ENCODE measurements at regions not wholly inside any gene's neighbourhood (a gene's known extent, or its start where the extent isn't known, plus 50 kb on each side); places are given as distances from the start of the nearest gene placed in this dataset.

DNA sequence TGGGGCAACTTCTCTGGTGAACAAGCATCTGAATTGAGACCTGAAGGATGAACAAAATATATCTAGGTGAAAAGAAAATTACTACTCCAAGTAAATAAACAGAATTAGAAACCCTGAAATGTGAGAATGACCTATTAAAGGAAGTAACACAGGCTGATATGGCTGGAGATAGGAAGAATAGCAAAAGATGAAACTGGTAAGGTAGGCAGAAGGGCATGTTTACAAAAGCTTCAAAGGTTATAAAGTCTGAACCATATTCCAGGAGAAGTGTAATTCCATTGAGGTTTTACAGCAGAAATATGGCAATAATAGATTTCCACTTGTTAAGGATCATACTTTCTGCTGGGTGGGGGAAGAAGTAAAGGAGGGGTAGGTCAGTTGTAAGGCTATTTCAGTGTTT, 452.0 kb downstream of the GBA3 start:
- H3K27me3 ChIP-seq (ENCODE audit: control insufficient read depth, insufficient read depth, low read length, poor library complexity, severe bottlenecking), result no peaks in the 10 kb centered on the region
- no peaks in the 10 kb centered on the region for H3K9me3 ChIP-seq (ENCODE audit: control insufficient read depth, low read length)
- H3K4me3 ChIP-seq (ENCODE audit: insufficient read depth, low read depth, low read length), result no peak overlapping the region
- H3K36me3 ChIP-seq (ENCODE audit: control insufficient read depth, insufficient read depth, low read length), result no peaks in the 10 kb centered on the region
- no peak overlapping the region for H3K27ac ChIP-seq (ENCODE audit: insufficient read depth, low read depth, low read length, poor library complexity, severe bottlenecking)
- H3K4me1 ChIP-seq (ENCODE audit: control insufficient read depth, insufficient read depth, low read length), result no peaks in the 10 kb centered on the region

GRCh38 chr4:23135792-23136645, 443.3 kb downstream of the GBA3 start:
- Histone ChIP-seq H3K27me3 (ENCODE audit: control insufficient read depth, insufficient read depth, low read length, poor library complexity, severe bottlenecking) (no peaks in the 10 kb centered on the region), H3K9me3 (ENCODE audit: control insufficient read depth, low read length) (no peaks in the 10 kb centered on the region), H3K4me3 (ENCODE audit: insufficient read depth, low read depth, low read length) (no peak overlapping the region), H3K27ac (ENCODE audit: insufficient read depth, low read depth, low read length, poor library complexity, severe bottlenecking) (no peak overlapping the region), H3K36me3 (ENCODE audit: control insufficient read depth, insufficient read depth, low read length) (no peaks in the 10 kb centered on the region), H3K4me1 (ENCODE audit: control insufficient read depth, insufficient read depth, low read length) (no peaks in the 10 kb centered on the region)
- 90% methylated on average over 1 of the region's 1 CpG; no CpG with 5 or more reads in 1 of the 2 experiments for WGBS, 2 experiments

- no peak overlapping the region for H3K27ac ChIP-seq (ENCODE audit: insufficient read depth, low read depth, low read length, poor library complexity, severe bottlenecking)
- no peaks in the 10 kb centered on the region for H3K4me1 ChIP-seq (ENCODE audit: control insufficient read depth, insufficient read depth, low read length)
- H3K27me3 ChIP-seq (ENCODE audit: control insufficient read depth, insufficient read depth, low read length, poor library complexity, severe bottlenecking), result no peaks in the 10 kb centered on the region
- 86 to 88% methylated on average over 1 to 2 of the region's 2 CpGs for WGBS, 2 experiments
- H3K9me3 ChIP-seq (ENCODE audit: control insufficient read depth, low read length), result no peaks in the 10 kb centered on the region
- H3K36me3 ChIP-seq (ENCODE audit: control insufficient read depth, insufficient read depth, low read length), result no peaks in the 10 kb centered on the region
- H3K4me3 ChIP-seq (ENCODE audit: insufficient read depth, low read depth, low read length), result no peak overlapping the region
Observed at GRCh38 chr4:23134331-23134730, 441.6 kb downstream of the GBA3 start.

DNA sequence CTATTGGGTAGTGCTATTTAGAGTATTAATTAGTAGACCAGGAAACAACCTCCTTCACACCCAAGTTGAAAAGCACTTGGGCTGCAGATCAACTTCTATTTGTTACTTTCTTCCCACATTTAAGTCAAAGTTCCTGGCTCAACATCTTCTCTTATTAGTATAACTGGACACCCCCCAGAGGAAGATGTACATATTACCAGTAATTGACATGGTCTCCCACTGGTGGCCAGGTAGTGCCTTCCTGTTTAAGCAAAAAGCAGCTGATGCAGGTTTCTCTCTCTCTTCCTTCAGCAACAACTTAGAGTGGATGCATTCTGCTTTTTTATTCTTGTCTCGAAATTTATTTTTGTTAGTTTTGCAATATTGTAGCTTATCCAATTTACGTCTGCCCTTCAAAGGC, 438.1 kb downstream of the GBA3 start:
- no peaks in the 10 kb centered on the region for H3K4me1 ChIP-seq (ENCODE audit: control insufficient read depth, insufficient read depth, low read length)
- no peak overlapping the region for H3K27ac ChIP-seq (ENCODE audit: insufficient read depth, low read depth, low read length, poor library complexity, severe bottlenecking)
- H3K4me3 ChIP-seq (ENCODE audit: insufficient read depth, low read depth, low read length), result no peak overlapping the region
- no peaks in the 10 kb centered on the region for H3K27me3 ChIP-seq (ENCODE audit: control insufficient read depth, insufficient read depth, low read length, poor library complexity, severe bottlenecking)
- WGBS, 2 experiments, result 96% methylated on average over 2 of the region's 2 CpGs; no CpG with 5 or more reads in 1 of the 2 experiments
- H3K9me3 ChIP-seq (ENCODE audit: control insufficient read depth, low read length), result no peaks in the 10 kb centered on the region
- no peaks in the 10 kb centered on the region for H3K36me3 ChIP-seq (ENCODE audit: control insufficient read depth, insufficient read depth, low read length)

GRCh38 chr4:23125118-23125517, 432.4 kb downstream of the GBA3 start:
- Histone ChIP-seq H3K27me3 (ENCODE audit: control insufficient read depth, insufficient read depth, low read length, poor library complexity, severe bottlenecking) (no peaks in the 10 kb centered on the region), H3K4me3 (ENCODE audit: insufficient read depth, low read depth, low read length) (no peak overlapping the region), H3K9me3 (ENCODE audit: control insufficient read depth, low read length) (no peaks in the 10 kb centered on the region), H3K36me3 (ENCODE audit: control insufficient read depth, insufficient read depth, low read length) (no peaks in the 10 kb centered on the region), H3K4me1 (ENCODE audit: control insufficient read depth, insufficient read depth, low read length) (no peaks in the 10 kb centered on the region), H3K27ac (ENCODE audit: insufficient read depth, low read depth, low read length, poor library complexity, severe bottlenecking) (no peak overlapping the region)
- 94 to 100% methylated on average over 5 to 6 of the region's 6 CpGs for WGBS, 2 experiments

GRCh38 chr4:23122666-23123400, 430.1 kb downstream of the GBA3 start:
- Histone ChIP-seq H3K27me3 (ENCODE audit: control insufficient read depth, insufficient read depth, low read length, poor library complexity, severe bottlenecking) (no peaks in the 10 kb centered on the region), H3K4me3 (ENCODE audit: insufficient read depth, low read depth, low read length) (no peak overlapping the region), H3K4me1 (ENCODE audit: control insufficient read depth, insufficient read depth, low read length) (no peaks in the 10 kb centered on the region), H3K36me3 (ENCODE audit: control insufficient read depth, insufficient read depth, low read length) (no peaks in the 10 kb centered on the region), H3K27ac (ENCODE audit: insufficient read depth, low read depth, low read length, poor library complexity, severe bottlenecking) (no peak overlapping the region), H3K9me3 (ENCODE audit: control insufficient read depth, low read length) (no peaks in the 10 kb centered on the region)
- WGBS, 2 experiments, result 91 to 93% methylated on average over 2 of the region's 2 CpGs

- no peaks in the 10 kb centered on the region for H3K27me3 ChIP-seq (ENCODE audit: control insufficient read depth, insufficient read depth, low read length, poor library complexity, severe bottlenecking)
- H3K36me3 ChIP-seq (ENCODE audit: control insufficient read depth, insufficient read depth, low read length), result no peaks in the 10 kb centered on the region
- no peak overlapping the region for H3K4me3 ChIP-seq (ENCODE audit: insufficient read depth, low read depth, low read length)
- WGBS, 2 experiments, result 91 to 96% methylated on average over 3 of the region's 3 CpGs
- H3K9me3 ChIP-seq (ENCODE audit: control insufficient read depth, low read length), result no peaks in the 10 kb centered on the region
- H3K27ac ChIP-seq (ENCODE audit: insufficient read depth, low read depth, low read length, poor library complexity, severe bottlenecking), result no peak overlapping the region
- H3K4me1 ChIP-seq (ENCODE audit: control insufficient read depth, insufficient read depth, low read length), result no peaks in the 10 kb centered on the region
Observed at GRCh38 chr4:23120374-23120773, 427.6 kb downstream of the GBA3 start.

DNA sequence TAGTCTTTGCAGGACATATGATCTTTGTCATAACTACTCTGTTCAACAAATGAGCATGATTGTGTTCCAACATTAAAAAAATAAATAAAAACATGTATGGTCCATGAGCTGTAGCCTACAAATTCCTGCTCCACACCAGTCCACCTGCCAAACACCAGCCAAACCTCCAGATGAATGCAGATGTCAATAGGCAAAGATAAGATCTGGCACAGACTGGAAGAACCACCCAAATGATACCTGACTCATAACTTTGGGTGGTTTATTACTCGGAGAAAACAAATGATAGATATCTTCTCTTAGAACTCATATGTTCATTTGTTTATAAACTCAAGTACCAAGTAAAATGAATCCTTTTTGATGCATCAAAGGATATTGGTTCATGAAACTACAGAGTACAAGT, 425.1 kb downstream of the GBA3 start:
- WGBS, 2 experiments, result 100% methylated on average over 1 of the region's 1 CpG; no CpG with 5 or more reads in 1 of the 2 experiments
- no peaks in the 10 kb centered on the region for H3K36me3 ChIP-seq (ENCODE audit: control insufficient read depth, insufficient read depth, low read length)
- no peaks in the 10 kb centered on the region for H3K4me1 ChIP-seq (ENCODE audit: control insufficient read depth, insufficient read depth, low read length)
- H3K27me3 ChIP-seq (ENCODE audit: control insufficient read depth, insufficient read depth, low read length, poor library complexity, severe bottlenecking), result no peaks in the 10 kb centered on the region
- H3K9me3 ChIP-seq (ENCODE audit: control insufficient read depth, low read length), result no peaks in the 10 kb centered on the region
- no peak overlapping the region for H3K4me3 ChIP-seq (ENCODE audit: insufficient read depth, low read depth, low read length)
- no peak overlapping the region for H3K27ac ChIP-seq (ENCODE audit: insufficient read depth, low read depth, low read length, poor library complexity, severe bottlenecking)

DNA sequence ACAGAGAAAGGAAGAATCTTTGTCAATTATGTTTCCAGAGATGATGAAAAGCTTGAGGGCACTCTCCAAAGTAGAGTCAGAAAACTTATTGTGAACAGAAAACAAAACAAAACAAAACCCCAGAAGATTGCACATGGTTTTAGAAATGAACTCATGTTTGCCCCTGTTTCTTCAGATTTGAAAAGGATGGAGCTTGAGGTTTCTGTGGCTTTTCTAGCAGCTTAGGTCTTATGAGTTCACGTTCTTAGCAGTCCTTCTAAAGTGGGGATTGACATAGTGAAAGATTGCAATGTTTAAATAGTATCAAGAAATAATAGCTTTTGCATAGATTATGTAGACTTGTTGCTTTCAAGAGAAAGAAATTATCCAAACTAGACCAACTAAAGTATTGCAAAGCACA, 421.8 kb downstream of the GBA3 start:
- no peak overlapping the region for H3K4me3 ChIP-seq (ENCODE audit: insufficient read depth, low read depth, low read length)
- no peaks in the 10 kb centered on the region for H3K4me1 ChIP-seq (ENCODE audit: control insufficient read depth, insufficient read depth, low read length)

GRCh38 chr4:23113104-23113503, 420.4 kb downstream of the GBA3 start:
- 100% methylated on average over 2 of the region's 2 CpGs for WGBS, 2 experiments
- no peaks in the 10 kb centered on the region for H3K36me3 ChIP-seq (ENCODE audit: control insufficient read depth, insufficient read depth, low read length)
- no peaks in the 10 kb centered on the region for H3K4me1 ChIP-seq (ENCODE audit: control insufficient read depth, insufficient read depth, low read length)
- H3K27me3 ChIP-seq (ENCODE audit: control insufficient read depth, insufficient read depth, low read length, poor library complexity, severe bottlenecking), result no peaks in the 10 kb centered on the region
- no peaks in the 10 kb centered on the region for H3K9me3 ChIP-seq (ENCODE audit: control insufficient read depth, low read length)
- no peak overlapping the region for H3K27ac ChIP-seq (ENCODE audit: insufficient read depth, low read depth, low read length, poor library complexity, severe bottlenecking)
- no peak overlapping the region for H3K4me3 ChIP-seq (ENCODE audit: insufficient read depth, low read depth, low read length)

More for the DNA sequence above, 421.8 kb downstream of the GBA3 start:
- 86 to 100% methylated on average over 1 of the region's 1 CpG for WGBS, 2 experiments
- Histone ChIP-seq H3K9me3 (ENCODE audit: control insufficient read depth, low read length) (no peaks in the 10 kb centered on the region), H3K36me3 (ENCODE audit: control insufficient read depth, insufficient read depth, low read length) (no peaks in the 10 kb centered on the region), H3K27me3 (ENCODE audit: control insufficient read depth, insufficient read depth, low read length, poor library complexity, severe bottlenecking) (no peaks in the 10 kb centered on the region), H3K27ac (ENCODE audit: insufficient read depth, low read depth, low read length, poor library complexity, severe bottlenecking) (no peak overlapping the region)

All from ectodermal cell (in vitro differentiated cells).